Embryonic facial prominence (tissue), 1 donor: ENCODE measurements at regions not wholly inside any gene's neighbourhood (a gene's known extent, or its start where the extent isn't known, plus 50 kb on each side); places are given as distances from the start of the nearest gene placed in this dataset.
"Not testable (repeated sequence)": the region's sequence is repeated elsewhere in the genome, so short reads cannot be mapped to it uniquely, and the experiment has no call there.

Experiments
- DNase-seq: peaks from one replicate; pipeline ENCODE4 v3.0.0-alpha.2; 2016; ENCODE audit errors: extremely low spot score

DNA sequence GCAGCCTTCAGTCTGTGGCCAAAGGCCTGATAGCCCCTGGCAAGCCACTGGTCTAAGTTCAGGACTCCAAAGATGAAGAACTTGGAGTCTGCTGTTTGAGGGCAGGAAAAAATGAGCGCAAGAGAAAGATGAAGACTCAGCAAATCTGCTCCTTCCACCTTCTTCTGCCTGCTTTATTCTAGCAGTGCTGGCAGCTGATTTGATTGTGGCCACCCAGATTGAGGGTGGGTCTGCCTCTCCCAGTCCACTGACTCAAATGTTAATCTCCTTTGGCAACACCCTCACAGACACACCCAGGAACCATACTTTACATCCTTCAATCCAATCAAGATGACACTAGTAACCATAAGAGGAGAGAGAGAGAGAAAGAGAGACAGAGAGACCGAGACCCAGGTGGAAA lies 127.6 kb downstream of the UTP18 start:
- DNase-seq, result no peak

GRCh38 chr17:51389875-51390274 lies 129.5 kb downstream of the UTP18 start:
- no peak for DNase-seq

GRCh38 chr17:51391982-51392654 lies 131.8 kb downstream of the UTP18 start:
- DNase-seq, result no peak

DNA sequence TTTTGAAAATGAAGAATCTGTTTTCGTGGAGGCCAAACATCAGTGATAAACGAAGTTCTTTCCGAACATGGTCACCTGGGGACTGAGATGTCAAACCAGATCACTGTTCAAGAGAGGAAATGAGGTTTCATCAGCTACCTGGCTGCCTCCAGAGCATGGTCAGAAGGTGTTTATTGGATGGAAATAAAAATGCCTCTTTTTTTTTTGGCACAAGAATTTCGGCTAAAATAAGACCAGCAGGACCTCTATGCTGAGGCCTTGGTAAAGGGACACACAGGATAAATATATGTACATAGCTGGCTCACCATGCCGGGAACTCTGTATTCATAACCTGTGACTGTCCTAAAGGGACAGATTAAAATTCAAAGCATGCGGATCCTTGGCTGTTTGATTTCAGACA lies 135.3 kb downstream of the UTP18 start:
- DNase-seq, result no peak

- DNase-seq, result no peak
Measured at GRCh38 chr17:51397361-51398127, 137.2 kb downstream of the UTP18 start.

DNA sequence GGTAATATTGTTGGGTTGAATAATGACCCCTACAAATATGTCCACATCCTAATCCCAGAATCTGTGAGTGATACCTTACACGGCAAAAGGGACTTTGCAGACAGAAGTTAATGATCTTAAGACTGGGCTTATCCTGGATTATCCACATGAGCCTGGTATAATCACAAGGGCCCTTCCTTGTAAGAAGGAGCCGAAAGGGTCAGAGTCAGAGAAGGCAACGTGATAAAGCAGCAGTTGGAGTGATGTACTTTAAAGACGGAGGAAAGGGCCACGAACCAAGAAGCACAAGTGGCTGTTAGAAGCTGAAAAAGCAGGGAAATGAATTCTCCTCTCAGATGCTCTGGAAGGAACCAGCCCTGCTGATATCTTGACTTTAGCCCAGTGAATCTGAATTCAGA lies 137.8 kb downstream of the UTP18 start:
- no peak for DNase-seq

- DNase-seq, result no peak
Measured at GRCh38 chr17:51398687-51399086, 138.3 kb downstream of the UTP18 start.

DNA sequence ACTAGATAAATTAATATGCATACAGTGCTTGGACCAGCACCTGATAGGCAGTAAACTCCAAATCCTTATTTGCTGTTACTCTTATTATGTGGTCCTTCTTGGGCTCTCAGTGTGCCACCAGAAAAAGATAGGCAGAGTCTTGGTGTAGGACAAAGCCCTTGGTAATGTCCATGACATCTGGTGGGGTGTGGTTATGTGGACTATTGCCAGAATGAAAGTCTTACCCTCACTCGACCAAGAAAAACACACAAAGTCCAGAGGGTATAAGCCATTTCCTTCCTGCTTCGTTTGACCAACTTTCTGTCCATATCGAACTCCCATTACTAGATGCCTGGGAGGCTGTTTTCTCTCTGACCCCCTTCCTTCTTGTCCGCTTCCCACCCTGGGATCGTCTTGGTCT lies 140.9 kb downstream of the UTP18 start:
- DNase-seq, result no peak

GRCh38 chr17:51402899-51403298 lies 142.6 kb downstream of the UTP18 start:
- no peak for DNase-seq

- no peak for DNase-seq
Measured at GRCh38 chr17:51407576-51407975, 147.2 kb downstream of the UTP18 start.

DNA sequence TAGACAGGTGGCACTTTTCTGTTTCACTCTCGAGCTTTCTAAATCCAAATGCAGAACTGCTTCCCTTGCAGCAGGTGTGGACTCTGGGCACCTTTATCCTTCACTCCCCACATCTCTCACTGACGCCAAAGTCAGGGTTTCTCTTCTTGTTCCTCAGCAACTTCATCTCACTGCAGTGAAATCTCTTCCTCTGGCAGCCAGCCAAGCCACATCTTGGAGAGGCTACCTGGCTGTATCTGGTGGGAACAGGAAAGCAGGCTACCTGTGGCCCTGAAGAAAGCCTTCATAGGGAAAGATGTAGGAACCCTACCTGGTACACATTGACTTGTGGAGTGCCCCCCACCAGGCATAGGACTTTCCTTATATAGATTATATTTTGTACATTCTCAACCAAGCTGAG lies 159.1 kb downstream of the UTP18 start:
- no peak for DNase-seq

DNA sequence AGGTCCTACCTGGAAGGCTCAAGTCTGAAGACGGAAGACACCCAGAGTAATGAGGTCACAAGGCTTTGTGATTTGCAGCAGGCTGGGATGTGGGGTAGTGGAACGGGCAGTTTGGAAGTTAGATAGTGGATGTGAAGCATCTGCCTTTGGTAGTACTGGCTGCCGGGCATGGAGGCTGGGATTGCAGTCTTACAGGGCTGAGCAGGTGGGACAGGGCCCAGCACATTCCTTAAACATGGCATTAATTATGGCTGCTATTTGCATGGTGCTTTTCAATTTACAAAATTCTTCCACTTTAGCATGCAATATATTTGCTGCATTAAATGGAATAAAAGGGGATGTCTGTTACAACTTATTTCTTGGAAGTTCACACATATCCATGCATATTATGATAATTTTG lies 161.2 kb downstream of the UTP18 start:
- no peak for DNase-seq

GRCh38 chr17:51422634-51423033 lies 162.3 kb downstream of the UTP18 start:
- no peak for DNase-seq

- DNase-seq, result no peak
Measured at GRCh38 chr17:51423421-51424160, 163.2 kb downstream of the UTP18 start.

DNA sequence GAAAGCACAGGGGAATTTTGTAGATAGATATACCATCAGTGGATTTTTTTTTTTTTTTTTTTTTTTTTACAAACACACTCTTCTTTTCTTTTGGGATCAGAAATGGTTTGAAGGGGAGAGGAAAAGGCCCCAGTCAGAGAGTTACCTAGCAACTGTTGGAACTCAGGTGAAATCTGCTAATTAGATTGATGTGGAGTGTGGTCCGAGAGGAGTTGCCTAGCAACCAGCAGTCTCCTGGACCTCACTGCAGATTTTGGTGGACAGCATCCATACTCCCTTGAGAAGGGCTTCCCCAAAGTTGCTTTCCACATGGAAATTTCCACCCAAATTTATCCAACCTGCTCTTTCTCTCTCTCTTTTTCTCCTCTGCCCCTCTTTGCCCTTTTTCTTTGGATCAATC lies 165.4 kb downstream of the UTP18 start:
- no peak for DNase-seq

GRCh38 chr17:51427323-51427811 lies 167.0 kb downstream of the UTP18 start:
- peak; percentile 31 for DNase-seq

- no peak for DNase-seq
Measured at GRCh38 chr17:51427856-51428255, 167.5 kb downstream of the UTP18 start.

DNA sequence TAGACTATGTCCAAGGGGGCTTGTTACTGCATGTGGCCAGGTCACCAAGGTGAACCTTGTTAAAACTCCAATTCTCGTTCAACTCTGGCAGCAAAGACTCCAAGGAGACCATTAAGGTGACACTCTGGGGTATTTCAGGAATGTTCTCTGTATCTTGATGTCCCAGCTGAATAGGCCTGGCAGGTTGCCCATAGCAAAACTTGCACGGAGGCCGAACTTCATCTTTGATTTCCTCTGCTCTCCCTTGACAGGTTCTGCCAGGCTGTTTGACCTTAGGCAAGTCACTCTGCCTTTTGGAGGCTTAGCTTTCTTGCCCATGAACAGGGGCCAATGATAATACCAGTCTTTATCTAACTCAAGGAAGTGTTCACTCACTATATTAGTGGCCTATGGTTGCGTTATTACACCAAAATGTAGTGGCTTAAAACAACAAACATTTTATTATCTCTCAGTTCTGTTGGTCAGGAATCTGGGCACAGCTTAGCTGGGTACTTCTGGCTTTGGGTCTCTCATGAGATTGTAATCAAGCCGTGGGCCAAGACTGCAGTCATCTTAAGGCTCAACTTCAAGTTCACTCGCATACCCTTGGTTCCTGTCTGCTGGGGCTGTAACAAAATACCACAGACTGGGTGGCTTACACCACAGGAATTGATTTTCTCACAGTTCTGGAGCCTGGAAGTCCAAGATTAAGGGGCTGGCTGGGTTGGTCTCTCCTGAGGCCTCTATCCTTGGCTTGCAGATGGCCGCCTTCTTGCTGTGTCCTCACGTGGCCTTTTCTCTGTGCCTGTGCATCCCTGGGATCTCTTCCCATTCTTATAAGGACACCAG lies 168.5 kb downstream of the UTP18 start:
- DNase-seq, result no peak

DNA sequence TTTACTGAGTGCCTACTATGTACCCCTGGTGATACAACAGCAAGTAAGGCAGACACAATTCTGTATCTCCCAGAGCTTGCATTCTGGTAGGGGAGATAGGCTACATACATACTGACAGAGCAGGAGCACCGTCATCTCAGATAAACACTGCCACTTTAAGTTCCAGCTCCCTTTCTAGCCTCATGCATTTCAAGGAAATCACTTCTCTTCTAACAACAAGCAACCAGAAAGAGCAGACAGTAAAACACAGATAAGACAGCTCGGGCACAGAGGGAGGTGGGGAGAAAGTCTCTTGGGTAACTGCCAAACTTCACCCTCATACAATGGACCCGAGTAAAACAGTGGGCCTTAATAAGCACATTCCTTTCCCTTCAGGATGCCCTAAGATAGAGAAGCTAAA lies 169.6 kb downstream of the UTP18 start:
- not testable (repeated sequence) for DNase-seq

DNA sequence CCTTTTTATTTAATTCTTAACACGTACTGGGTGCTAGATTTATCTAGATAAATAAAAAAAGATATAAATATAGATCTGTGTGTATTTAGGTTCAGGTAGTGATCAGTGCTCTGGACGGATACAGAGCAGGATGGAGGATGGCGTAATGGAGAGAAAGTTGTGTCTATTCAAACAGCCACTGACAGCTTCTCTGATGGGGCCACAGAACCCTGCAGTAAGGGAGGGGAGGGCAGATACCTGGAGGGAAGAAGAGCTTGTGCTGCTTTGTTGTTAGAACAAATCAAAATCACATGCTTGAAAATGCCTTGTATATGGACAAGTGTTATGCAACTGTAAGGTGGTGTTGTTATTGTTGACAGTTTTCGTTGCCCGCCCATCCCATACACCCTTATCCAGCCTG lies 170.2 kb downstream of the UTP18 start:
- DNase-seq, result no peak

DNA sequence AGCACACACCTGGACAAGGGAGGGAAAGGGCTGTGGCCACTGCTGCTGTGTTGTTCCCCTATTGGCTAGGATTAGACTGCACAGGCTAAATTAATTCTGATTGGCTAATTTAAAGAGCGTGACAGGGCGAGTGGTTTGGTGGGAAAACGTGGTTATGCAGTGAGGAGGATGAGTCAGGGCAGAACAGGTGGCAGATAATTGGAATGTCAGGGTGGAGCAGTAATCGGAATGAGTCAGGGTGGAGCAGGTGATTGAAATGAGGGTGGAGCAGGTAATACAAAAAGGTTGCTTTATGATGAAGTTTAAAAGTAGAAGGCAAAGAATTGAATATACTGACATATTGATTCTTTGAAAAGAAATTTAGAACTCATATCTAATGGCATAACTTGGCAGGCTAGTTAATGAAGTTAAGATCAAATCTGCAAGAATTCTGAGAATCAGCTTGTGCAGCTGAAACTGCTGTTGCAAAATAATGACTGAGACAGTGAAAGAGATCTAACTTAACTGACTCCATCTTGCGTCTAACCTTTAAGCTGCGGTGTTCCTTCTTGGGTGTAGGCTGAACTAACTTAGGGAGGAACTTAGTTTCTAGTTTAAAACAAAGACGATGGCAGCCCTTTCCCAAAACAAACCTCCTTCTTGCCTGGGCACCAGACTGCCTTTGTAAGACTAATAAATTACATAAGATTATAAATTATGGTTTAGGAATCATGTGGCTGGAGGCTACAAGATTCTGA lies 174.3 kb downstream of the UTP18 start:
- no peak for DNase-seq
